ENCODE measurements at regions not wholly inside any gene's neighbourhood (a gene's known extent, or its start where the extent isn't known, plus 50 kb on each side); places are given as distances from the start of the nearest gene placed in this dataset.

GRCh38 chr15:44883199-44883877 lies 73.1 kb upstream of the TERB2 start:
- H4K5ac ChIP-seq (ENCODE audit: insufficient read length, low read depth, low read length), result no peak overlapping the region
- no peak overlapping the region for H2AK5ac ChIP-seq (ENCODE audit: low read depth, low read length)
- H2AFZ ChIP-seq (ENCODE audit: low read length), result no peak overlapping the region
- H3K4me1 ChIP-seq (replicated peaks in 1 of 4; ENCODE audit: control insufficient read depth in 3 of 4, insufficient read depth in 4 of 4, low read length in 3 of 4), result peaks cover 0 to 5% (median 0%) of the 10 kb centered on the region in 4 experiments; a peak in 2 of 7 replicates
- H3K27me3 ChIP-seq (replicated peaks in 1 of 4; ENCODE audit: control insufficient read depth in 3 of 4, extremely low read depth in 1 of 4, insufficient read depth in 3 of 4, low read length in 3 of 4), result no peaks in the 10 kb centered on the region
- H3K18ac ChIP-seq (ENCODE audit: extremely low read depth, low read length), result no peak overlapping the region; the same call in 1 of the 2 replicates
- H3K36me3 ChIP-seq (ENCODE audit: control insufficient read depth in 2 of 4, insufficient read depth in 4 of 4, low read length in 3 of 4), result no peaks in the 10 kb centered on the region; a peak in 1 of 8 replicates
- H3K23me2 ChIP-seq (ENCODE audit: low read depth, low read length), result no peaks in the 10 kb centered on the region
- no peak overlapping the region for H4K8ac ChIP-seq (ENCODE audit: extremely low read depth, insufficient read depth, low read length)
- no peak overlapping the region for H2BK20ac ChIP-seq (ENCODE audit: low read length)
- H2BK5ac ChIP-seq (ENCODE audit: low read depth, low read length), result no peak overlapping the region
- POLR2A ChIA-PET (ENCODE audit: partially characterized antibody), result interaction anchor here (0.7 kb wide), 1 partner anchor 236 kb away, joined by 3 read pairs; no protein-coding TSS in a partner anchor
- H3K27ac ChIP-seq (ENCODE audit: low read depth, low read length), result no peak overlapping the region
- H3K79me2 ChIP-seq (ENCODE audit: control insufficient read depth in 1 of 2, insufficient read depth in 2 of 2, low read length in 2 of 2), result no peaks in the 10 kb centered on the region
- no peaks in the 10 kb centered on the region for H4K20me1 ChIP-seq (replicated peaks in 1 of 2; ENCODE audit: control insufficient read depth in 1 of 2, insufficient read depth in 2 of 2, low read length in 2 of 2)
- no peak overlapping the region for H2BK12ac ChIP-seq (ENCODE audit: low read depth, low read length)
- H3K23ac ChIP-seq (ENCODE audit: insufficient read length), result no peak overlapping the region
- H3K14ac ChIP-seq (ENCODE audit: insufficient read length), result no peak overlapping the region
- CTCF ChIA-PET (ENCODE audit: partially characterized antibody), result no interaction called here
- H3K9me3 ChIP-seq (ENCODE audit: insufficient read depth in 2 of 2, low read depth in 1 of 2, low read length in 1 of 2), result peaks cover 14 to 15% of the 10 kb centered on the region in 2 experiments
- DNase-seq (ENCODE audit: low read depth in 1 of 2, low spot score in 2 of 2) (no peak), FAIRE-seq (no peak)
- H3K4me3 ChIP-seq (ENCODE audit: extremely low read depth in 1 of 4, insufficient read depth in 2 of 4, low read depth in 3 of 4, low read length in 4 of 4), result no peak overlapping the region
- H3K9ac ChIP-seq (replicated peaks in 1 of 4; ENCODE audit: extremely low read depth in 1 of 4, low read depth in 3 of 4, low read length in 3 of 4), result no peak overlapping the region
- 96% methylated on average over 5 of the region's 5 CpGs; no CpG with 5 or more reads in 1 of the 2 experiments for WGBS, 2 experiments (ENCODE audit: extremely low coverage in 1 of 2, insufficient coverage in 1 of 2, insufficient read length in 1 of 2, insufficient replicate concordance in 2 of 2, low coverage in 1 of 2, low lambda C conversion rate in 2 of 2, missing lambda C conversion rate in 1 of 2)
- H2BK120ac ChIP-seq (replicated peaks; ENCODE audit: low read depth, low read length), result no peak overlapping the region
- H3K56ac ChIP-seq (replicated peaks; ENCODE audit: insufficient read length, low read depth, low read length), result no peak overlapping the region
- no peaks in the 10 kb centered on the region for H3K79me1 ChIP-seq (ENCODE audit: low read depth, low read length)
- H3K4ac ChIP-seq (replicated peaks; ENCODE audit: insufficient read length, low read depth, low read length), result no peak overlapping the region
- no peak overlapping the region for H3K4me2 ChIP-seq (ENCODE audit: insufficient read depth in 1 of 2, low read depth in 2 of 2, low read length in 2 of 2)
- H4K91ac ChIP-seq (replicated peaks; ENCODE audit: insufficient read length, low read length), result no peak overlapping the region
- H2BK15ac ChIP-seq (ENCODE audit: low read length), result no peak overlapping the region
- TF ChIP-seq CEBPB (IDR thresholded peaks at IDR 0.05; ENCODE audit: low read depth, low read length), result no peak
- TF ChIP-seq RXRA (IDR thresholded peaks at IDR 0.05; ENCODE audit: insufficient read depth, low read depth, low read length), result no peak
- no peak for TF ChIP-seq SIN3A (conservative IDR thresholded peaks at IDR 0.05 in 1 of 2, IDR thresholded peaks at IDR 0.05 in 1 of 2; ENCODE audit: low read depth in 1 of 2, low read length in 2 of 2)
- no peak for TF ChIP-seq MAFK (IDR thresholded peaks at IDR 0.05; ENCODE audit: low read depth, low read length)
- TF ChIP-seq SRF (IDR thresholded peaks at IDR 0.05; ENCODE audit: low read depth, low read length), result no peak
- TF ChIP-seq SIX5 (IDR thresholded peaks at IDR 0.05; ENCODE audit: low read depth, low read length), result no peak
- no peak for TF ChIP-seq JUN (IDR thresholded peaks at IDR 0.05; ENCODE audit: low read depth, low read length)
- no peak for TF ChIP-seq POLR2A (IDR thresholded peaks at IDR 0.05; ENCODE audit: control extremely low read depth in 1 of 2, low read depth in 2 of 2, low read length in 2 of 2)
- no peak for TF ChIP-seq SAP30 (IDR thresholded peaks at IDR 0.05; ENCODE audit: insufficient read depth, insufficient replicate concordance, low read length)
- no peak for TF ChIP-seq BACH1 (IDR thresholded peaks at IDR 0.05; ENCODE audit: low read length)
- no peak for TF ChIP-seq CBX8 (IDR thresholded peaks at IDR 0.05; ENCODE audit: borderline replicate concordance, low read depth, low read length)
- no peak for TF ChIP-seq KDM5A (IDR thresholded peaks at IDR 0.05; ENCODE audit: low read length)

Measured in H1 (cell line).